H1 (cell line): ENCODE measurements at regions not wholly inside any gene's neighbourhood (a gene's known extent, or its start where the extent isn't known, plus 50 kb on each side); places are given as distances from the start of the nearest gene placed in this dataset.

Source experiments
- CEBPB ChIP-seq: IDR thresholded peaks from 2 replicates; pipeline ENCODE4 v1.6.1; 2012; ENCODE audit warnings: low read depth, low read length
- EP300 ChIP-seq, 2 experiments: IDR thresholded peaks; 1 replicate in 1 of 2; 2 replicates in 1 of 2; pipeline ENCODE4 v1.6.1; 2011 to 2012; ENCODE audit warnings: low read depth in 2 of 2, low read length in 2 of 2, mild to moderate bottlenecking in 2 of 2, borderline replicate concordance in 1 of 2, inconsistent platforms in 1 of 2, moderate library complexity in 1 of 2
- RXRA ChIP-seq: IDR thresholded peaks from 2 replicates; pipeline ENCODE4 v1.6.1; 2011; ENCODE audit warnings: low read depth, mild to moderate bottlenecking, low read length, moderate library complexity; ENCODE audit not compliant: insufficient read depth
- SIN3A ChIP-seq, 2 experiments: IDR thresholded peaks in 1 of 2; conservative IDR thresholded peaks in 1 of 2; 2 replicates each; pipeline ENCODE4 v1.6.1; 2011 to 2012; ENCODE audit warnings: low read length in 2 of 2, improper control_type of control experiment in 1 of 2, low read depth in 1 of 2, mild to moderate bottlenecking in 1 of 2
- SP2 ChIP-seq: IDR thresholded peaks from 2 replicates; pipeline ENCODE4 v1.6.1; 2012; ENCODE audit warnings: mild to moderate bottlenecking, low read length, inconsistent platforms
- SP4 ChIP-seq: IDR thresholded peaks from 2 replicates; pipeline ENCODE4 v1.6.1; 2012; ENCODE audit warnings: low read length, inconsistent platforms

DNA sequence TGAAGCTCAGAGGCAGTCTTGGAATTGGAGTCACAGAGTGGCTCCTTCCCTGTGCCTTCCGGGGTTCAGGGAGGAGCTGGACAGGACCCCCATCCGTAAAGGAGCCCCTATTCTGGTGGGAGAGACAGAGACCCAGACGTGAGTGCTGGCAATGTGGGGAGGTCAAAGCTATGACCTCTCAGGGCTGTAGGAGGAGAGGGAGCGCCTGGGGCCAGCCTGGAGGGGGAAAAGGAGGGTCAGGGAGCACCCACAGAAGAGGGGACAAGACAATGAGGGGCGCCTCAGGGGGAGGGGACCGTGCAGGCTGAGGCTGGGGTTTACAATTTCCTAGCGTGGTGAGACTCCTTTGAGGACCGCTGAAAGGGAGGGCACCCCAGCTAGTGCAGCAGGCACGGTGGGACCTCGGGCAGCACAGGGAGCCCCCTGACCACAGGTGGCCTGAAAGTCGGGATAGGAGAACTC, 97.9 kb upstream of the LRPAP1 start (continued):
- TF ChIP-seq SP4 = no peak
- TF ChIP-seq SIN3A (conservative IDR thresholded peaks at IDR 0.05 in 1 of 2, IDR thresholded peaks at IDR 0.05 in 1 of 2; ENCODE audit: low read depth in 1 of 2, low read length in 2 of 2) = no peak
- TF ChIP-seq EP300 (IDR thresholded peaks at IDR 0.05; ENCODE audit: borderline replicate concordance in 1 of 2, low read depth in 2 of 2, low read length in 2 of 2) = no peak
- no peak for TF ChIP-seq CEBPB
- no peak for TF ChIP-seq SP2
- no peak for TF ChIP-seq RXRA
